ENCODE measurements at regions not wholly inside any gene's neighbourhood (a gene's known extent, or its start where the extent isn't known, plus 50 kb on each side); places are given as distances from the start of the nearest gene placed in this dataset.
"Not testable (repeated sequence)": the region's sequence is repeated elsewhere in the genome, so short reads cannot be mapped to it uniquely, and the experiment has no call there.

DNA sequence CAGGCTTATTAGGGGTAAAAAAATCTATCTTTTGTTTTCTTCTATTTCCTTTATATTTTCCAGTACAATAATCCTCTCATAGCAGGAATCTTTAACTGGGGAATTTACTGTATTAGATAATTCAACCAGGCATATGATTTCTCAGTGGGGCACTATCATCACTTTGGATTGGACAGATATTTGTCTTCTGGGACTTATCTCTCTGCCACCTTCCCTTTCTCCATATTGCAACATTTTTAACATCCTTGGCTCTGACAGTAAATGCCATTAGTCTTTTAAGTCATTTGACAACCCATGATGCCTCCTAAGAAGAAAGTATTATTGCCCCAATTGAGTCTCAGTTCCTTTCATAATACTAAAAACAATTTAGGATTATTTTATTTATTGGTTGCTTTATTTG, 304.1 kb downstream of the FGF10 start:
- DNase-seq (no peak), ATAC-seq (no peak)
- intact Hi-C loops (cut with DNase I, micrococcal nuclease) = no loop called here

DNA sequence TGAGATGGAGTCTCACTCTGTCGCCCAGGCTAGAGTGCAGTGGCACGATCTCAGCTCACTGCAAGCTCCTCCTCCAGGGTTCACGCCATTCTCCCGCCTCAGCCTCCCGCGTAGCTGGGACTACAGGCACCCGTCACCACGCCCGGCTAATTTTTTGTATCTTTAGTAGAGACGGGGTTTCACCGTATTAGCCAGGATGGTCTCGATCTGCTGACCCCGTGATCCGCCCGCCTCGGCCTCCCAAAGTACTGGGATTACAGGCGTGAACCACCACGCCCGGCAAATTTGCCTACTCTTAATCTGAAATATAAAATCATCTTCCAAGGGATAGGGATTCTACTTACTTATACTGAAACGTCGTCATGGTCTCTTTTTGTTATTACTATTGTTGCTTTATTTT, 314.7 kb downstream of the FGF10 start:
- intact Hi-C loops (cut with DNase I, micrococcal nuclease); ATAC-seq; DNase-seq: not testable (repeated sequence)

DNA sequence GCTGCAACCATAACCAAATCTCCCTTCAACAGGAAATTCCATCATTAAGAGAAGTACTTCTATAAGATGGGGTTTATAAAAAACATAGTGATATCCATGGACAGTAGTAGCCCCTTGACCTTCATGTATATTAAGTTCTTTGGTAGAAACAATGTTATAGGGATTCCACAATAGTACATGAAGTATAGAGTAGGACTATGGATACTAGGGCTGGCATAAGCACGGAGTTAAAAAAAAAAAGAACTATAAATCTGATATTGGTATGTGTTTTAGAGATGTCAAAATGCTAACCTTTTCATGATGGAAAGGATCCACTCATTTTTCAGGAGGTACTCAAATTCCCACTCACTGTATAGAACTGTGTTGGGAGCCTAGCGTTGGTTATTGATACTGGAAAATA, 337.6 kb downstream of the FGF10 start:
- DNase-seq (no peak), ATAC-seq (no peak)
- intact Hi-C loops (cut with DNase I, micrococcal nuclease) = no loop called here

DNA sequence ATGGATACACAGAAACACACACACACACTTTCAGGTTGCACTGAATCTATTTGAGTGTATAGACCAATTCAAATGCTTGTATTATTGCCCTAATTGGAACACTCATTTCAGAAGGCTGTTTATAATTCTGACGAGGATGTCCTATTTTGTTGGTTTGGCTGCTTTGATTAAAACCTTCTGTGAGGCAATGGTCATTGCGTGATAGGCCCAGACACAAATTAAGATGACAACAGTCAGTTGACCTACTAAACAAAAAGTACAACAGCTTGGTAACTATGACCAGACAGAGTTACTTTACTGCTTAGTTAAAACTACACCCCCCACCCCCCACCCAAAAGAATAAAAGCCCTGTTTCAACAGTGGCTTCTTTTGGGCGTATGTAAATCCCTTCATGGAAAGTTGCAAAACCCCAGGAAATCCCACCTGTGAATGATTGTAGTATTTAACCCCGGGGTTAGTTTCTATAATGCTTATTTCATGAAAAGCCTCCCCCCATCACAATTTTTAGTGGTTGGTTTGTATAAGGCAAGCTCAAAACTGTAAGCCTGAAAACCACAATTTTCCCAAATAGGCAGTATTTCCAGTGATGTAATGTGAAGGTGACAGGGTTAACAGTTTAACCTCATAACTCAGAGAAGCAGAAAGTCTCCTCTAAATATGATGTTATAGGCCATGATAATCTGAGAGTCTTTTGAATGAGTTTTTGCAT, 340.8 kb downstream of the FGF10 start:
- no peak for ATAC-seq
- intact Hi-C loops (cut with DNase I, micrococcal nuclease) = no loop called here
- no peak for DNase-seq

DNA sequence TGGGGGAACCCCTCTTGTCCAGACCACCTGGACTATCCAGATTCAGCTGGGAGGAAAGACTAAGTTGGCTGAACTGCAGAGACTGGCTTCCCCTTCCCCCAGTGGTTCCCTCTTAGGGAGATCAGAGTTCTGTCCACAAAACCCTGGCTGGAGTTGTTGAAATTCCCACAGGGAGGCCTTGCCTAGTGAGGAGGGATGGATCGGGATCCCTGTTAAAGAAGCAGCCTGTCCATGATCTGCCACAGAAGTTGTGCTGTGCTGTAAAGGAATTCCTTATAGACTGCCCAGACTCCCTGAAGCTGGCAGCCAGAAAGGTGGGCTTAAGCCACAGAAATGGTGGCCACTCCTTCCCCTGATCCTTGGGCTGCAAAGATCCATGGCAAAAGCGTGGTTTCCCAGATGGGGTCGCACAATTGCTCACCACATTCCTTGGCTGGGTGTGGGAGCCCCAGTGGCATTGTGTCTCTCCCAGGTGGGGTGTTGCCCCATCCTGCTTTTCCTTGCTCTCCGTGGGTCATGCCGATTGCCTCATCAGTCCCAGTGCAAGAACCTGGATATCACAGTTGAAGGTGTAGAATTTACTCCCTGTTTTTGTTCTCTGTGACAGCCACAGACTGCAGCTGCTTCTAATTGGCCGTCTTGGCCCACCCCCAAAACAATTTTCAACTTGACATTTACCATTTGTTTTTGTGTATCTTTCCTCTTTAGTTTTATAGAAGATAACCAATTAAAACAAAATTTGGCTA, 342.4 kb downstream of the FGF10 start:
- intact Hi-C loops (cut with DNase I, micrococcal nuclease) = no loop called here
- DNase-seq (no peak), ATAC-seq (no peak)

DNA sequence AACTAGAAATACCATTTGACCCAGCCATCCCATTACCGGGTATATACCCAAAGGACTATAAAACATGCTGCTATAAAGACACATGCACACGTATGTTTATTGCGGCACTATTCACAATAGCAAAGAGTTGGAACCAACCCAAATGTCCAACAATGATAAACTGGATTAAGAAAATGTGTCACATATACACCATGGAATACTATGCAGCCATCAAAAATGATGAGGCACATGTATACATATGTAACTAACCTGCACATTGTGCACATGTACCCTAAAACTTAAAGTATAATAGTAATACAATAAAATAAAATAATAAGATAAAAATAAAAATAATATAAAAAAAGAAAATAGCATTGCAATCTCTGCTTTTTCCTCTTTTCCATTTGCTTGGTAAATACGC, 344.7 kb downstream of the FGF10 start:
- intact Hi-C loops (cut with DNase I, micrococcal nuclease); DNase-seq; ATAC-seq: not testable (repeated sequence)

DNA sequence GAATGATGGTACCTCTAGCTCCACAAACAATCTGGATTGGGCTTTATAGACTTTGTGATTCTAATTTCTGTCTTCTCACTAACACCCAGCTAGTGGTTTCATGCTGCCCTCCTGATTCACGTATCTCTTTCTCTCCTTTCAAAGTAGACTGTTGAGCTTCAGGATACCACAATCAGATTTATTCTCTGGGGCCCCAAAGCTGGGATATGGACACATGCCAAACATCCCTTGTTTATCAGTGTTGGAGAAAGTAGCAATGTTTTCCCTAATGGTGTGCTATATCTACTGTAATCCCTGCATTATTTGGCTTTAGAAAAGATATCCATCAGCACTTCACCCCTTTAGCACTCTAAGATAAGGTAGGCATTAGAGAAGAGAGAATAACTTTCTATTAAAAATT, 361.0 kb downstream of the FGF10 start:
- ATAC-seq = no peak
- intact Hi-C loops (cut with DNase I, micrococcal nuclease) = no loop called here

DNA sequence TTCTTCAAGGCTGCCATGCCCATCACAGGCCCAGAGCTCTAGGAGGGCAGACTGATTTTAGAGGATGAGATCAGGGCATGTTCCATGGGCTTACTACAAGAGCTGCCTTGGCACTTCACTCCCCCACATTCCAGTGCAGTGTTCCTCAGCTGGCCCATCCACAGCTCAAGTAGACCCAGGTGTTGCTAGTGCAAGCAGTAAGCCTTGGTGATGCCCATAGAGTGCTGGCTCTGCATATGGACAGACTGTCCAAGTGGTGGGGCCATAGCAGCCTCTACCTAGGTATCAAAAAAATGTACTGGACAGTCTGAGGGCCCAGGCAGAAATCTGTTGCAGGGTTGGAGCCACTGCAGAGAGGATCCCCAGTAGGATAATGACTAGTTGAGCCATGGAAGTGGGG, 366.6 kb downstream of the FGF10 start:
- ATAC-seq = no peak
- no peak for DNase-seq
- intact Hi-C loops (cut with DNase I, micrococcal nuclease) = no loop called here

More for the DNA sequence above, 361.0 kb downstream of the FGF10 start:
- no peak for DNase-seq

DNA sequence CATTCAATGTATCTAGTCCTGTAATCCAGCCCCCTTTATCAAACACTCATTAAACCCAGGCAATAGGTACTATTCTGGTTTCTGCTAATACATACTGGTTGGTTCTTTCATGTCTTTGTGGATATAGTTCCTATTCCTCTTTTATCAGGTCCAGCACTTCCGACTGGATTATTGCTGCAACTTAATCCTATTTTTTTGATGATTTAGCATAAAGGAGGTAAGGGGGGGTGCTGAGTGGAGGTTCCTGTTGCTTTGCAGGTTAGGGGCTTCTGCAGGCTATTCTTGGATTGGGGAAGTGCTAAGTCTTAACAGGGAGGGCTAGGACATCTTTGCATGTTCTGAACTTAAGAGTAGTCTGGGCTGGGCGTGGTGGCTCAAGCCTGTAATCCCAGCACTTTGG, 377.7 kb downstream of the FGF10 start:
- no peak for DNase-seq
- intact Hi-C loops (cut with DNase I, micrococcal nuclease) = no loop called here

DNA sequence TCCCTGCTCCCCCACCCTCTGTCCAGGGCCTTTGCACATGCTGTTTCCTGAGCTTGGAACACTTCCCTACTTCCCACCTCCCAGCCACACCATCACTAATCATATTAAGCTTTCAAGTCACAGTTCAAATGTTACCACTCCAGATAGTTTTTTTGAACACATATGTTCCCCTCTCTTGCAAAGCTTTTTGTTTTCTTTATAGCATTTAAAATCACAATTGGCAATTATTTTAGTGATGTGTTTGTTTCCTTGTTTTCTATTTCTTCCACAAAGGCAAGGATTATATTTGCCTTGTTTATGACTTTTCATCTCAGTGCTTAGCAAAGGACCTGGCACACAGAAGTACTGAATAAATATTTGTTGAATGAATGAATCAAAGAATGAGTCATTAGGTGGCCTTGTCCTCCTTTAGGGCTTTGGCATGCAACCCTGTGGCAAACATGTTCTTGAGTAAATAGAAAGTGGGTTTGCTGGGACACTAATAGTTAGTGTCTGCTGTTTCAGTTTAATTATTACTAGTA, 386.8 kb downstream of the FGF10 start:
- ATAC-seq (no peak), DNase-seq (no peak)
- intact Hi-C loops (cut with DNase I, micrococcal nuclease) = no loop called here

More for the DNA sequence above, 377.7 kb downstream of the FGF10 start:
- no peak for ATAC-seq

DNA sequence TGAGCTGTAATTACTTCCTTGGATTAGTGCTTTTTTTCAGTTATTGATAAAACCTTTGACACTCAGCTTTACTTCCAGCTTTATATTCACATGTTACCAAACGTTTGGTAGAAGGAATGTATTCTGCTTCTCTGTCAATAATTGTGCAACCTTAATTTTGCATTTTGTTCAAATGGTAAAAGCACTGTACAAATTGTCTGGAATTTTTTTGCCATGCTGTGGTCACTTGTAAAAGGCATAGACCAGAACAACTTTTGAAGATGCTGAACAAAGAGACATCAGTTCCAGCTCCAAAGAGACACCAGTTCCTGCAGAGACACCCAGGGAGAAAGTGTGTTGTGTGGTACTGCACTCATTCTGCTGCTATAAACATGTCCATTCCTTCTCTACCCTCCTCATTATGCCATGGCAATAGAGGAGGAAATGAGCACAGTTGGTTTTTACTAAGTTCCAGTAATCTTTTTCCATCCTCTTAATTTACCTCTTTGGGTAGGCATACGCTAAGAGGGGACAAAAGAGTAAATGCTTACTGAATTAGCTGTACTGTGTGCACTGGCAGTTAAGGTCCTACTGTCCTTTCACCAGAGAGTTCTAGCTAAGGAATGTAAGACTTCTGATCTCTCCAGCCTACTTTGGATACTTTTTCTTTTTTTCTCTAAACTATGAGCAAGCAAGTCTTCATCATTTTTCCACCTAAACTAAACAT, 387.4 kb downstream of the FGF10 start:
- ATAC-seq (no peak), DNase-seq (no peak)
- intact Hi-C loops (cut with DNase I, micrococcal nuclease) = no loop called here

DNA sequence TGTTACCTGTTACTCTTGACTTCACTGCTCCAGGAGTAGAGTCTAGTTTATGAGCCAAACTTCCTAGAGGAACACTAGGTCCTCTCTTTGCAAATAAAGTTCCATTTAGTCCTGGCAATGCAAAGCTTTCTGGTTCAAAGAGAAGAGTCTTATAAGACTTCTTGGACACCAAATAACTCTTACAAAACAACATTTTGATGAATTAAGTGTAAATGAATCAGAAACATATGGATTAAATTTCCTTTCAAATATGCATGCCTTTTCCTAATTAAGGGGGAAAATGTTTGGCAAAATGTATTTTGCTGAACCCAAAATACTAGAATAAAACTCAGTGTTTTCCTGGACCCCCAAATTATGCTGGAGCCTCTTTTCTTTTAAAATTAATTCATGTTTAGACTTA, 388.0 kb downstream of the FGF10 start:
- DNase-seq = no peak
- intact Hi-C loops (cut with DNase I, micrococcal nuclease) = no loop called here
- no peak for ATAC-seq

DNA sequence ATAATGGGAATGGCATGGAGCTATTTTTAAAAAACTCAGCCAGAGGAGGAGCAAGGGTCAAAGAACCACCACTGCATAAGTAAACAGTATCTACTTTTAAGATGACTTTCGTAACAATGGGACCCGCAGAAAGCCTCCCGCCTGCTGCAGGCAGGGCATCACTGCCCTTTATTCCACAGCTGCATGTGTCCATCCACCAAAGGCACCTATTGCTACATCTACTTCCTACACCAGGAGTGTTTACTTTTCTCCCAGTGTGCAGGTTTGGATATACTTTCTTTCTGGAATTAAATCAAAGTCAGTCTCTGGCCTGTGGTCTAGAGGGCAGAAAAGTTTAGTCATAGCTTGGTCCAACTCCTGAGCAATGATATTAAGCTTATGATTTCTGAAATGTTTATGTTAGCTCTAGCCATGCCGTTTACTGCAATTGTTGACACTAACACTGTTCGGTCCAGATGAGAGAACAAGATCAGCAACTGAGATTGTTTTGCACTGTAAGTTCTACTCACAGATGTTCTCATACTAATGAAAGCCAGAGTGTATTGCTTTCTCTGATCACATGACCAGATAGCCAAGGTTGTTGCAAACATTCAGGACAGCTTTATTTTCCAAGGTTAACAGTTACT, 391.5 kb downstream of the FGF10 start:
- DNase-seq (no peak), ATAC-seq (no peak)
- intact Hi-C loops (cut with DNase I, micrococcal nuclease) = no loop called here

DNA sequence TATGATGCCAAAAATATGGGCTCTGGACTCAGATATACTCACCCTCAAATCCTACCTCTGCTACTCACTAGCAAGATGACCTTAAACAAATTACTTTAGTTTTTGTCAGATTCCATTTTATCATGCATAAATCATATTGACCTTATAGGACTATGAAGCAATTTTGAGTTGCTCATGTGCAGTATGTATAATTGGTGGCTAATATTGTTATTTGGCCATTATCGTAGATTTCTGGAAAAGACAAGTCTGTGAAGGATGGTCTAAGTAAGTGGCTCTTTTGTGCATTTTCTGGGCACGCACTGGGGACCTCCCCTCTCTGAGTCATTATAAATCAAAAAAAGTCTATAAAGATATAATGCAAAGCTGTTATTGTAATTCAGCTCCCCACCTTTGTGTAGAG, 393.0 kb downstream of the FGF10 start:
- DNase-seq (no peak), ATAC-seq (no peak)
- intact Hi-C loops (cut with DNase I, micrococcal nuclease) = no loop called here

DNA sequence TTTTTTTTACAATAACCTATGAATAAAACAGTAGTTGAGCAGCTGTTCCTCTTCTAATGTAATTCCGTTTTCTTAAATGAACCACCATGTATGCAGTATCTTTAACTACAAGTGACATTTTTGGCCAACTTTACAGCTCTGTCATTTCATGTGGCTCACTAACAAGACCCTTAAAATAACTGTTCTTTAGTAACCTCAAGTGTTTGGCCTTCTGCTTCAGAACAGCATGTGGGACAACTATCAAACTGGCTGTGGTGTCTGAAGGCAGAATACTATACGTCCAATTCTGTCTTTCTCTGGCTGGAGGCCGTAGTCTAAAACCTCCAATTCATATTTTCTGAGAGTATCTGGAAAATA, 391.4 kb downstream of the NNT start:
- DNase-seq (no peak), ATAC-seq (no peak)
- intact Hi-C loops (cut with DNase I, micrococcal nuclease) = no loop called here

DNA sequence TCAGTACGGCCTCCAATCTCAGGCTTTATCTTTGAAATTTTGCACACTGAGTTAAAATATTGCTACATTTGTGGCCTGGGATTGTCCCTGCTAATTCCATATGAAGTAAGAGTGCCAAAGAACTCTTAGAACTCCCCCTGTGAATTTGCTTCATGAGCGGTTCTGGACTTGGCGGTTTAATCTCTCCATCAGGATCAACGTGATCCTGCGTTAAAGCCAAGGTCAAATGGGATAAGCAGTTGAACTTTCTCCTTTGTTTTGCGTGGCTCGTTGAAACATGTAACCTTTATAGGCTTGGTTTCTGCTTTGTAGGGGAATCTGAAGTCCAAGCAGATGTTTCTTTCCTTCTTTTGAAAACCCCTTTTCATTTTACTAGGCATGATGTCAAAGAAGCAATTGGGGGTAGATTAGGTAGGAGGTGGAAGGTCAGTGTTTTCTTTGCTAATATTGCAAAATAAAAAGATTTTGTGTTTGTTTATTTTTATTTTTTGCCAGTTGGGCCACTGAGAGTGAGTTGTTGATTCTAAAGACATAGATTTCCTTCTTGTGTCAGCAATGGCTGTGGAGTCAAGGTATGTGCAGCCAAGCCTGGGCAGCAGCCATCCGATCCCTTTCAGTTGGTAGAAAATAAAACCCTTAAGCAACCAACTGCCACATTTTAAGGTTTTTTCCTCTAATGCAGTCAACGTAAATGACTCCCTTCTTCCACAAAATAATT, 390.8 kb downstream of the NNT start:
- ATAC-seq (no peak), DNase-seq (no peak)
- intact Hi-C loops (cut with DNase I, micrococcal nuclease) = no loop called here

DNA sequence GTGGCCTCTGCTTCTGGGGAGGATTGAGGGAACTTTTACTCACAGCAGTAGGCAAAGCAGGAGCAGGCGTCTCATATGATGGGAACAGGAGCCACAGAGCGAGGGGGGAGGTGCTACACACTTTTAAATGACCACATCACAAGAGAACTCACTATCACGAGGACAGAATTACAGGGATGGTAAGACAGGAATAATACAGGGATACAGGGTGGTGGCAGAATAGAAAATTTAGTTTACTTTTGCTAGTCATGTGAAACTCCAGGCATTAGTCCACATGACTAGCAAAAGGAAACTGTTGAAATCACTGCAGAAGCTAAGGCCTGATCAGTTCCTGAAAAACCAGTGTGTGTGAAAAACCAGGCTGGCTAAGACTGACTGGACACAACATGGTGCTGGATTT, 382.4 kb downstream of the NNT start:
- intact Hi-C loops (cut with DNase I, micrococcal nuclease) = no loop called here
- ATAC-seq = no peak

DNA sequence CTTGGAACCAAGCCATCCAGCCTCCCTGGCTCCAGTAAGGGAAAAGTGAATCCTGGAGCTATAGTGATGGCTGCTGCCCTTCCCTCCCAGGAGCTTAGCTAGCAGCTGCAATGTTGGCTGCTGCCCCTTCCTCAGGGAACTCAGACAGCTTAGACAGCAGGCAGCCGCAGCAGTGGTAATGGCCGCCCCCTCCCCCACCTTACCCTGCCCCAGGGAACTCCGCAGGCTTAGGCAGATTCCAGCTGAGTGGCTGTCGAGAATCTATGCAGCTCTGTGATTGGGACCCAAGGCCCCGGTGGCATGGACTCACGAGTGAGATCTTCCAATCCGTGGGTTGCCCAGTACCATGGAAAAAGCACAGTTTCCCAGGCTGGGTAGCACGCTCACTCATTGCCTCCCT, 378.6 kb downstream of the NNT start:
- ATAC-seq (no peak), DNase-seq (no peak)
- intact Hi-C loops (cut with DNase I, micrococcal nuclease) = no loop called here

More for the DNA sequence above, 382.4 kb downstream of the NNT start:
- no peak for DNase-seq

DNA sequence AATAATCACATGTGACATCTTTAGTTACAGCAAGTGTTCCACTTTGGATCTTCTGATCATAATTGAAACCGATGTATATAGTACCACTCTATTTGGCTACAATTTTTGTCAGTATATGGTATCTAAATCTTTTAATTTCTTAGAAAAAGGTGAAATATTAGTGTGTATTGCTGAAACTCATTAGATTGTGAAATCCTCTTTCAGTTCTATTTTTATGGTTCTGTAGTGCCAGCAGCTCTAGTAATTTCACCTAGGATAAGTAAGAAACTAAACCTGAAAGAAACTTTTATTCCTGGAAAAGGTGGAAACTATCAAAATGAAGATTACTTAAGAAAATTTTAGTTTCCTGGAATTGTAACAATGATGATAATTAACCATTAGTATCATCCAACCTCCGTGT, 370.9 kb downstream of the NNT start:
- intact Hi-C loops (cut with DNase I, micrococcal nuclease) = no loop called here
- ATAC-seq = no peak
- no peak for DNase-seq
